ENCODE measurements at regions not wholly inside any gene's neighbourhood (a gene's known extent, or its start where the extent isn't known, plus 50 kb on each side); places are given as distances from the start of the nearest gene placed in this dataset.

DNA sequence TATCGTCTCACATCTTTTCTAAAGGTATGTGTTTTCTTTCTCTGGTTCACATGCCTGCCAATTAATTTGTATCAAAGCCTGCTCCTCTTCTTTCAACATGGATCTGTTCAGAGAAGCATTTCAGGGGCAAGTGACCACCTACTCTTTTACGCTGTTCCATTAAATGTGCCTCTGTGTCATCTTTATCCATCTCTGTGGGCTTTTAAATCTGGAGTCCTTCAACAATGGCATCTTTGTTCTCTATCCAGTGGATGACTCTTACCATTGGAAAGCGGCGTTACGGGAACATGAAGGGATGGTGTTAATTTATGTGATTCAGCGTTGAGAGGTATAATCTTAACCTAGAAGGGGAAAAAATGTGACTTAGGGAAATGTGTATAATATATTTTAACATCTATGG lies 92.7 kb upstream of the CFAP20DC start:
- DNase-seq (ENCODE audit: low spot score), result no peak
- no peaks in the 10 kb centered on the region for H3K4me1 Mint-ChIP-seq (ENCODE audit: low read depth)
- H3K9me3 Mint-ChIP-seq, result no peaks in the 10 kb centered on the region
- H3K36me3 Mint-ChIP-seq (ENCODE audit: low read depth), result no peaks in the 10 kb centered on the region
- no peak overlapping the region for H3K27ac Mint-ChIP-seq
- peaks cover 18% of the 10 kb centered on the region for H3K27me3 Mint-ChIP-seq (ENCODE audit: low read depth)
- H3K4me3 Mint-ChIP-seq, result no peak overlapping the region

DNA sequence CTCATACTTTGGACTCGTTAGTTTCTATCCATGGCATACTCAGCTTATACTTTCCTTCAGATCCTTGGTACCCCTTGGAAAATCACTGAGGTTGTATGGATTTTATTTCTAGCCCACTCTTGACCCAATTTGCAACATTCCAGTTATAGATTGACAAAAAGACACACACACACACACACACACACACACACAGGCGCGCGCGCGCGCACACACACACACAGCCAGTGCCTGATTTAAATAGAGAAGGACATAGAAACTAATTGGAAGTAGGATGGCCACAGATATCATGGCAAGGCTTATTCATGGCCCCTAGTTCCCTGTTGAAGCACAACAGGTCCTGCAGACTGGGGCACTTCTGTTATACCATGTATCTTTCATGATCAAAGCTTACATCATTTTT lies 89.1 kb upstream of the CFAP20DC start:
- Mint-ChIP-seq H3K27me3 (ENCODE audit: low read depth) (peaks cover 11% of the 10 kb centered on the region), H3K27ac (no peak overlapping the region), H3K9me3 (no peaks in the 10 kb centered on the region), H3K4me3 (no peak overlapping the region), H3K4me1 (ENCODE audit: low read depth) (no peaks in the 10 kb centered on the region), H3K36me3 (ENCODE audit: low read depth) (no peaks in the 10 kb centered on the region)
- no peak for DNase-seq (ENCODE audit: low spot score)

DNA sequence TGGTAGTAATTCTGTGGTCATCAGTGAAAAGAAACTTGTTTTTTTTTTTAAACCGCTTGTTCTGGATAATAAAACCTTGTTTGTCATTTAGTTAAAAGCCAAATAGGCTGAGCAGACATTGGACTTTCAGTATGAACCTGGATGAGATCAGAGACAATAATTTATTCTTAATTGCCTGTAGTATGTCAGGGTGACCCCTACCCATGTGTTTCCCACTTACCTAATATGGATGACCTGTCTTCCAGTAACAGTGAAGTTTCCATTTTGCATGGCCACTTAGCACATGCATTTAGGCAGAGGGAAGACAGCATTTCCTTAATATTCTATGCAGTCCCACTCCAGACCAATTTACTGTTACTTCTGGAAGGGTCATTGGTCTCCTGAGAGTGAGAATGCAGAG lies 87.6 kb upstream of the CFAP20DC start:
- Mint-ChIP-seq H3K27ac (no peak overlapping the region), H3K27me3 (ENCODE audit: low read depth) (peaks cover 11% of the 10 kb centered on the region), H3K36me3 (ENCODE audit: low read depth) (no peaks in the 10 kb centered on the region), H3K4me1 (ENCODE audit: low read depth) (no peaks in the 10 kb centered on the region), H3K4me3 (no peak overlapping the region), H3K9me3 (no peaks in the 10 kb centered on the region)
- DNase-seq (ENCODE audit: low spot score), result no peak

DNA sequence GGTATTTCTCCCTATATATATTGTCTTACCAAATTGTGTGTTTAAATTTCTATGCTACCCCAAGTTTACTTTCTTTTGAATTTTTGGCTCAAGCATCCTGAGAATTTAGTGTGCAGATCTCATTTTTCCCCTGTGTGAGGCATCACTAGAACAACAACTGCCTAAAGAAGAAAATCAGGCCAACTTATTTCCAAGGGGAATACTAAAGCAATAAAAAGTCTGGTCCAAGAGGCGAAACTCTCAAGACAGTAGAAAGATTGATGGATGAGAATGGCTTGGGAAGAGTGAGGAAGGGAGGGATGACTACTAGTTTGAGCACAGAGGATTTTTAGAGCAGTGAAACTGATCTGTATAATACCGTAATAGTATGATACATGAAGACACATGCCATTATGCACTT lies 86.3 kb upstream of the CFAP20DC start:
- Mint-ChIP-seq H3K9me3 (no peaks in the 10 kb centered on the region), H3K4me3 (no peak overlapping the region), H3K4me1 (ENCODE audit: low read depth) (no peaks in the 10 kb centered on the region), H3K27ac (no peak overlapping the region), H3K27me3 (ENCODE audit: low read depth) (peaks cover 5% of the 10 kb centered on the region), H3K36me3 (ENCODE audit: low read depth) (no peaks in the 10 kb centered on the region)
- DNase-seq (ENCODE audit: low spot score), result no peak

DNA sequence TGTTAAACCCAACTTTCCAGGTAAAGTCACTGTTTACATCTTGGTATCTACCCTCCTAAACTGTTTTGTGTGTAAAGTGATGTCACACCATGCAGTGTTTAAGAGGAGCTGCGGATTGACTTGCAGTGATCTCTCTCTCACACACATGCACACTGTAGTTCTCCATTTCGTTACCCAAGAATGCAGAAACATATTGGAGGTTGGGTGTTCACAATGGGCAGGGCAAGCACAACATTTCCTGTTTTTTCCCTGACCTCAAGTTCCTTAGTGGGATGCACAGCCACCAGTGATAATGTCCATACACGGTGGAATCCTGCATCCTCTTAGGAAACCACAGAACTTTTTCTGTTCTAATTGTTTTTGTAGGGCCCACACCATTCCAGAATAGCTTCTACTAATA lies 85.3 kb upstream of the CFAP20DC start:
- peaks cover 3% of the 10 kb centered on the region for H3K27me3 Mint-ChIP-seq (ENCODE audit: low read depth)
- H3K27ac Mint-ChIP-seq, result no peak overlapping the region
- no peak for DNase-seq (ENCODE audit: low spot score)
- no peaks in the 10 kb centered on the region for H3K9me3 Mint-ChIP-seq
- H3K4me3 Mint-ChIP-seq, result no peak overlapping the region
- H3K4me1 Mint-ChIP-seq (ENCODE audit: low read depth), result no peaks in the 10 kb centered on the region
- no peaks in the 10 kb centered on the region for H3K36me3 Mint-ChIP-seq (ENCODE audit: low read depth)

DNA sequence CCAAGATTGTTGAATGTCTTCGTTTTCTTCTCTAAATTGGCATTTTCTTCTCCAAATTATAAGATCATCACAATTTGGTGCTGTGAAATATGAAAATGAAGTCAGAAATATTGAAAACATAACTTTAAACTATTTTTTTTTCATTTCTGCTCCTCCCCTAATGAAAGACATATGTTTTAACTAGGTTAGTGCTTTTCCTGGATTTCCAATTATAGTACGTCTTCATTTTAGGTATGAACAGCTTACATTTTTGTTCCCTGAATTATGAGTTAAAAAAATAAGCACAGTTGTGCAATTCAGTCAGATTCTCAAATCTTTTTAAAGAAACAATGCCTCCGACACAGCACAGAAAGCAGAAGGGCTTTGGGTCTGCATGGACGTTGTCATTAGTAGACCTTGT lies 83.5 kb upstream of the CFAP20DC start:
- H3K9me3 Mint-ChIP-seq, result no peaks in the 10 kb centered on the region
- H3K4me1 Mint-ChIP-seq (ENCODE audit: low read depth), result no peaks in the 10 kb centered on the region
- H3K27ac Mint-ChIP-seq, result no peak overlapping the region
- H3K36me3 Mint-ChIP-seq (ENCODE audit: low read depth), result no peaks in the 10 kb centered on the region
- no peak for DNase-seq (ENCODE audit: low spot score)
- peaks cover 5% of the 10 kb centered on the region for H3K27me3 Mint-ChIP-seq (ENCODE audit: low read depth)
- no peak overlapping the region for H3K4me3 Mint-ChIP-seq

DNA sequence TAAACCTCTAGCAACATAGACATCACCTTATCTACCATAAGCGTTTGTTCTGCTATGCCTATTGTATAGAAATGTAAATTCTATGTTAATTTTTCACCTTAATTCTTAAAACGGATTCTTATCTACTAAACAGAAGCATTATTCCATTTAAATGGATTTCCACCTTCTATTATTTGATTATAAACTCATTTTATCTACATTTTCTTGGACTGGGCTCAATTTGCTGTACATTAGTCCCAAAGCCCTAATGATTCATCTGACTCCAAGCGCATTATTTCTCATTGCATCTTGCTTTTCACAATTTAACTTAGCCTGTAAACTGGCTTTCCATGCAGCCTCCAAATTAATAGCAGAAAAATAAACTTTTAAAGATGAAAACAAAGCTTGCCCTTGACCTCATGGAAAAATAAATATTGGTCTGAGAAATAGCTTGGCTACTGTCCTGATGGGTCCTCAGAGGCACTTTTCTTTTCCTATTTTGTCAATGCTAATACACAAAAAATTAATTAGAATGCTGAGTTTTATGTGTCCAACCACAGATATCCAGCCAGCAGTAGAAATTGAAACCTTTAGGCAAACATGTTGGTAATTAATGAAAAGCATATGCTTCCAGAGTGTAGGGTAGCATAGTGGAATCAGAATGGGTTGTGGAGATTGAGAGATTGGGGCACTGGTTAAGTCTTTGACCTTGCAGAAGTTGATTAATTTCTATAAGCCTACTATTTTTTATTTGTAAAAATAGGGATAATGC lies 81.4 kb upstream of the CFAP20DC start:
- DNase-seq (ENCODE audit: low spot score), result no peak
- Mint-ChIP-seq H3K4me3 (no peak overlapping the region), H3K4me1 (ENCODE audit: low read depth) (no peaks in the 10 kb centered on the region), H3K9me3 (no peaks in the 10 kb centered on the region), H3K27ac (no peak overlapping the region), H3K36me3 (ENCODE audit: low read depth) (no peaks in the 10 kb centered on the region), H3K27me3 (ENCODE audit: low read depth) (peaks cover 5% of the 10 kb centered on the region)

DNA sequence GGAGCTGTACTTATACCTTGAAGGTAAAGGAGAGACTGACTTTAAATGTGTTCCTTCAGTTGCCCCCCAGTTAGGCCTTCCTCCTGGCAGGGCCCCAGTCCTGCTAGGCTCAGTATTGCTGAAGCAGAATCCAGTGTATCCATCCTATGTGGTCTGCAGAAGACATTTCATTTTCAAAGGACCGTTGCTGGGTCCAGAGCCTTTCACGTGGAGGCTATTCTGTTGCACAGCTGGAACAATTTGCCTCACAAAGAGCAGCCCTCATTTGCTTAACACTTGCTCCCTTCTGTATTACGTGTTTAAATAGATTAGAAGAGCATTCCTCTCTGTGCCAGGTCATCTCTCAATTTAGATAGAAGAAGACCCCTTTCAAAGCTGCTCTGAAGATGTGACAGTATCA lies 78.9 kb upstream of the CFAP20DC start:
- H3K27ac Mint-ChIP-seq, result no peak overlapping the region

DNA sequence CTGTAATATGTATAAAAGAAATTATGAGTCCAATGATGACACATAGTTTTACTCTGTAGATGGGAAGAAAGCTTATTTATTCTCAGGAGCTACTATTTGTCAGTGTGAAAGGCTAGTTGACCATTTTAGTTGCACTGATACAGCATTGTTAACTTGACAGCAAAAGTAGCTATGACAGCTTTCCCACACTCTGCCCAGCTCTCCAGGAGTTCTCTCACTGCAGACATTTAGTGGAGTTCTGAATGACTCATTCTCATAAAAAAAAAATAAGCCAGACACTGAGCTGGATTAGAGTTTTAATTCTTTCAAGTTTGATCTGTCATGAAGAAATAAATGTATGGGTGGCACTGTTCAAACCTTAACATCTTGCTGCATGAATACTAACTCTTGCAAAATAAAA lies 77.2 kb upstream of the CFAP20DC start:
- Mint-ChIP-seq H3K27me3 (ENCODE audit: low read depth) (peaks cover 8% of the 10 kb centered on the region), H3K36me3 (ENCODE audit: low read depth) (no peaks in the 10 kb centered on the region), H3K27ac (no peak overlapping the region), H3K4me1 (ENCODE audit: low read depth) (no peaks in the 10 kb centered on the region), H3K4me3 (no peak overlapping the region), H3K9me3 (no peaks in the 10 kb centered on the region)
- DNase-seq (ENCODE audit: low spot score), result no peak

More for the DNA sequence above, 78.9 kb upstream of the CFAP20DC start:
- Mint-ChIP-seq H3K4me3 (no peak overlapping the region), H3K36me3 (ENCODE audit: low read depth) (no peaks in the 10 kb centered on the region), H3K4me1 (ENCODE audit: low read depth) (no peaks in the 10 kb centered on the region), H3K9me3 (no peaks in the 10 kb centered on the region), H3K27me3 (ENCODE audit: low read depth) (peaks cover 5% of the 10 kb centered on the region)
- no peak for DNase-seq (ENCODE audit: low spot score)

DNA sequence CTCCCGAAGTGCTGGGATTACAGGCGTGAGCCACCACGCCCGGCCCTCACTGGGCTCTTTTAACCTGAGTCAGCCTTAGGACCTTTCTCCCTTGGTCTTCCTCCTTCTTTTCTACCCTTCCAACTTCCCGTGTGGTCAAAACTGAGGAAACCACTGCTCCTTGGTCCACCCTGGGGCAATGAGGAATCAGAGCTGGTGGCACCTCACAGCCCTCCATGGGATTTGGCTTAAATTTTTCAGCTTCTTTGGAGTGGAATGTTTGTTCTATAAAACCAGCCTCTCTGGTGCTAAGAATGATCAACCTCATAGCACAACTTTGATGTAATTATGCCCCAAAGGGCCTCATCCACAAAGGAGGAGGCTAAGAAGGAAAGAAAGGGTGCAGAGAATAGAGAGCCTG lies 76.6 kb upstream of the CFAP20DC start:
- Mint-ChIP-seq H3K27me3 (ENCODE audit: low read depth) (peaks cover 8% of the 10 kb centered on the region), H3K36me3 (ENCODE audit: low read depth) (no peaks in the 10 kb centered on the region), H3K4me3 (no peak overlapping the region), H3K27ac (no peak overlapping the region), H3K9me3 (no peaks in the 10 kb centered on the region), H3K4me1 (ENCODE audit: low read depth) (no peaks in the 10 kb centered on the region)
- DNase-seq (ENCODE audit: low spot score), result no peak

DNA sequence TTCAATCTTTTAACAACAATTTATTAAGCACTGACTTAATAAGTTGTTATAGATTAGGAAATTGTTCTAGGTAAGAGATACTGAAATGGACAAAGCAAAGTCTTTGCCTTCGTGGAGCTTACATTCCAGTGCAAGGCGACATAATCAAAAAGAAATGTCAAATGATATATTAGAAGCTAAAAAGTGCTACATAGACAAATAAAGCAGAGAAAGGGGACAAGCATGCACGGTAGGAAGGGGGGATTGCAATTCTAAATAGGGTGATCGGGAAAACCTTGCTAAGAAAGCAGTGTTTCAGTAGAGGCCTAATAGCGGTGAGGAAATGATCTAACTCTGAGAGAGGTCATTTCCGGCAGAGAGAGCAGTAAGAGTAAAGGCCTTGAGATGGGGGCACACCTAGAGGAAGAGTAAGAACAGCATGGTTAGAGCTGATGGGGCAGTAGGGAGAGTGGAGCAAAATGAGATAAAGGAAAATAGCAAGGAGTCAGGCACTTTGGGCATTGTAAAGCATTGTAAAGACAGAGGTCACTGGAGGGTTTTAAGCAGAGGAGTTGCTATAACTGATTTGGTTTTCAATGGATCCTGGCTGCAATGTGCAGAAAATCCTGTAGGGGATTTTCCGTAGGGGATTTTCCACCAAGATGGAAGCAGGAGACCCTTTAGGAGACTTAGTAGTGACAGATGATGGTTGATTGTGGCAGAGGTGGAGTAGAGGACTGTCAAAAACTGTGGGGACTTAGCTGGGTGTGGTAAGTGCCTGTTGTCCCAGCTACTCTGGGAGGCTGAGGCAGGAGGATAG lies 71.7 kb upstream of the CFAP20DC start:
- peaks cover 10% of the 10 kb centered on the region for H3K27me3 Mint-ChIP-seq (ENCODE audit: low read depth)

DNA sequence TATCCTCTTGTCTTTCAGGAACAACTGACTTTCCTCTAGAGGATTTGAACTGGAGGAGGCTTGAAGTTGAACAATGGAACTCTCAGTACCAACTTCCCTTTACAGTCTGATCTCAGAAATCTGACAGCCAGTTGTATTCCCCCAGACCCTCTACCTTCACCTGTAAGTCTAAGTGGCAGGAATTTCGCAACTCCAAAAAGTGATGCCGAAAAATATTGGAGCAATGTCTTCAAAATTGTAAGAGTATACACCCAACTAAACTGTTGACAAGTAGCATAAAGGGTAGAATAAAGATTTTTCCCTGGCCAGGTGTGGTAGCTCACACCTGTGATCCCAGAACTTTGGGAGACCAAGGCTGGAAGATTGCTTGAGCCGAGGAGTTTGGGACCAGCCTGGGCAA lies 69.1 kb upstream of the CFAP20DC start:
- Mint-ChIP-seq H3K27ac (no peak overlapping the region), H3K4me1 (ENCODE audit: low read depth) (no peaks in the 10 kb centered on the region), H3K9me3 (no peaks in the 10 kb centered on the region), H3K27me3 (ENCODE audit: low read depth) (peaks cover 7% of the 10 kb centered on the region), H3K36me3 (ENCODE audit: low read depth) (no peaks in the 10 kb centered on the region), H3K4me3 (no peak overlapping the region)
- DNase-seq (ENCODE audit: low spot score), result no peak

More for the DNA sequence above, 71.7 kb upstream of the CFAP20DC start:
- H3K9me3 Mint-ChIP-seq, result no peaks in the 10 kb centered on the region
- H3K27ac Mint-ChIP-seq, result no peak overlapping the region
- DNase-seq (ENCODE audit: low spot score), result no peak
- H3K4me1 Mint-ChIP-seq (ENCODE audit: low read depth), result no peaks in the 10 kb centered on the region
- no peak overlapping the region for H3K4me3 Mint-ChIP-seq
- no peaks in the 10 kb centered on the region for H3K36me3 Mint-ChIP-seq (ENCODE audit: low read depth)

DNA sequence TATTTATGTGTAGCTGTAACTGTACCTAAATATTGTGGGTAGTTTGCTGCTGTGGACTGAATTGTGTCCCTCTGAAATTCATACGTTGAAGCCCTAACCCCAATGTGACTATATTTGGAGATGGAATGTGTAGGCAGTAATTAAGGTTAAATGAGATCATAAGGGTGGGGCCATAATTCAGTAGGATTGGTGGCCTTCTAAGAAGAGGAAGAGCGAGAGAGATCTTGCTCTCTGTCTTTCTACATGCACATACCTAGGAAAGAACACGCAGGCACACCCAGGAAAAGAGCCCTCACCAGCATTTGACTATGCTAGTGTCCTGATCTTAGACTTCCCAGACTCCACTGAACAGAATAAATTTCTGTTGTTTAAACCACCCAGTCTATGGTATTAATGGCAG lies 67.6 kb upstream of the CFAP20DC start:
- no peaks in the 10 kb centered on the region for H3K36me3 Mint-ChIP-seq (ENCODE audit: low read depth)
- no peaks in the 10 kb centered on the region for H3K9me3 Mint-ChIP-seq
- H3K27ac Mint-ChIP-seq, result no peak overlapping the region
- no peaks in the 10 kb centered on the region for H3K4me1 Mint-ChIP-seq (ENCODE audit: low read depth)
- no peak for DNase-seq (ENCODE audit: low spot score)
- H3K4me3 Mint-ChIP-seq, result no peak overlapping the region
- H3K27me3 Mint-ChIP-seq (ENCODE audit: low read depth), result peaks cover 11% of the 10 kb centered on the region

DNA sequence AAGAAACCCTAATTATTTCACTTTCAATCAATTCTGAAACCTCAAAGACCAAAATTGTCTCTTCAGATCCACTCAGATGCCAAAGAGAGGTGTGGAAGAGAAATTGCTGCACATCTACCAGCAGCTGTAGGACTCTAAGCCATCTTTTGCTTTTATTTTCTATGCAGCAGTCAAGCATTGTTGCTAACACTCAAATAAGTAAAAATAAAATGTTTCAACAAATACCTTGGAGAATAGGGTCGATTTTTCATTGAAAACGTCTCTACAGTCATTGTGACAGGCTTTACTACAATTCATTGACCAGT lies 66.4 kb upstream of the CFAP20DC start:
- Mint-ChIP-seq H3K27me3 (ENCODE audit: low read depth) (peaks cover 11% of the 10 kb centered on the region), H3K36me3 (ENCODE audit: low read depth) (no peaks in the 10 kb centered on the region), H3K9me3 (no peaks in the 10 kb centered on the region), H3K27ac (no peak overlapping the region), H3K4me1 (ENCODE audit: low read depth) (no peaks in the 10 kb centered on the region), H3K4me3 (no peak overlapping the region)
- no peak for DNase-seq (ENCODE audit: low spot score)
